GM12801 (cell line): ENCODE measurements at regions not wholly inside any gene's neighbourhood (a gene's known extent, or its start where the extent isn't known, plus 50 kb on each side); places are given as distances from the start of the nearest gene placed in this dataset.

Experiments used
- TF ChIP-seq, protein P1 (sequence below): IDR thresholded peaks from one replicate; pipeline ENCODE4 v1.5.1; 2011; ENCODE audit warnings: control low read depth; ENCODE audit not compliant: insufficient read length; ENCODE audit errors: extremely low read depth

DNA sequence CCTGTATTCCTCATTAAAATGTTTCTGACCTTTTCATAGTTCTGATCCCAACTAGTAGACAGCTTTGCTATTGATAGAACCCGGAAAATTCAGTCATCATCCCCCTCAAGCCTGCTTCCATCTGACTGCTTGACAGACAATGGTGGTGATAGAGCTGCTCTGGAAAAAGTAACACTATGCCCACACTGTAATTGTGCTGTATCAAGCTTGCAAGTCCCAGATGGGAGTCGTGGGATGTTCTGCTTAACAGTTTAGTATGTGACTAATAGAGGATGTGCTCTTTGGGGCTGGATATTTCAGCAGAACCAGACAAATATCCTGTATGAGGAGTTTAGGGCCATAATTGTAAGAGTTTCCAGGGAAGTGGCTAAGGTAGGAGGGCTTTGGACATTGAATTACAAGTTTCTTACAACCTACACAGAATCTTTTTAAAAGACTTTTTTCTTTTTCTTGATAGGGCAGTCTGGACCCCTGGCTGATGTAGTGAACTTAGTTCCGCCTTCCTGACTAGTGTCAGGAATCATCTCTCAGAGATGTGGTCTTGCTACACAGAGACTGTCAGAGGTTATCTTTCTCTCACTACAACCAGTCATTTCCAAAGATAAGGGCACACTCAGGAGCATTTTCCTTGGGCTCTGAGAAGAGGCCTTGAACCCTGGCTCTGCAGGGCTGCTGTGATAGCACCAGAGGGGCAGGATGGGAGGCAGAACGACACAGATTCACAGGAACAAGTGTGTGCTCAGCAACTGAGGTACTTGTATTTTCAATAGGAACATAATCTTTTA, 158.0 kb upstream of the RBMS1 start:
- TF ChIP-seq, protein P1, sequence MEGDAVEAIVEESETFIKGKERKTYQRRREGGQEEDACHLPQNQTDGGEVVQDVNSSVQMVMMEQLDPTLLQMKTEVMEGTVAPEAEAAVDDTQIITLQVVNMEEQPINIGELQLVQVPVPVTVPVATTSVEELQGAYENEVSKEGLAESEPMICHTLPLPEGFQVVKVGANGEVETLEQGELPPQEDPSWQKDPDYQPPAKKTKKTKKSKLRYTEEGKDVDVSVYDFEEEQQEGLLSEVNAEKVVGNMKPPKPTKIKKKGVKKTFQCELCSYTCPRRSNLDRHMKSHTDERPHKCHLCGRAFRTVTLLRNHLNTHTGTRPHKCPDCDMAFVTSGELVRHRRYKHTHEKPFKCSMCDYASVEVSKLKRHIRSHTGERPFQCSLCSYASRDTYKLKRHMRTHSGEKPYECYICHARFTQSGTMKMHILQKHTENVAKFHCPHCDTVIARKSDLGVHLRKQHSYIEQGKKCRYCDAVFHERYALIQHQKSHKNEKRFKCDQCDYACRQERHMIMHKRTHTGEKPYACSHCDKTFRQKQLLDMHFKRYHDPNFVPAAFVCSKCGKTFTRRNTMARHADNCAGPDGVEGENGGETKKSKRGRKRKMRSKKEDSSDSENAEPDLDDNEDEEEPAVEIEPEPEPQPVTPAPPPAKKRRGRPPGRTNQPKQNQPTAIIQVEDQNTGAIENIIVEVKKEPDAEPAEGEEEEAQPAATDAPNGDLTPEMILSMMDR = no peak

DNA sequence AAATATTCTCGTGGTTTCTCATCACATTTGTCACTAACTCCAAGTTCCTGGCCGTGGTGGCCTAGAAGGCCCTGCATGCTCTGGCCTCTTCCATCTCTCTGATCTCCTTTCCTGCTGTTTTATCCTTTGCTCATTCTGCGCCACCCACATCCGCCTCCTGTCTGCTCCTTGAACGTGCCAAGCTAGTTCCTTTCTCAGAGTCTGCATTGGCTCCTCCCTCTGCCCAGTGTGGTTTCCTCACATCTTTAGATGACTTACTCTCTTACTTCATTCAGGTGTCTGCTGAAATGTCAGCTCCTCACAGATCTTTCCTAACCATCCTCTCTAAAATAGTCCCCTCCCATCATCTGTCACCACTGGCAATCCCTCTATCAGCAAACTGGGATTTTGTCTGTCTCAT, 158.6 kb upstream of the RBMS1 start:
- TF ChIP-seq, protein P1 = no peak

DNA sequence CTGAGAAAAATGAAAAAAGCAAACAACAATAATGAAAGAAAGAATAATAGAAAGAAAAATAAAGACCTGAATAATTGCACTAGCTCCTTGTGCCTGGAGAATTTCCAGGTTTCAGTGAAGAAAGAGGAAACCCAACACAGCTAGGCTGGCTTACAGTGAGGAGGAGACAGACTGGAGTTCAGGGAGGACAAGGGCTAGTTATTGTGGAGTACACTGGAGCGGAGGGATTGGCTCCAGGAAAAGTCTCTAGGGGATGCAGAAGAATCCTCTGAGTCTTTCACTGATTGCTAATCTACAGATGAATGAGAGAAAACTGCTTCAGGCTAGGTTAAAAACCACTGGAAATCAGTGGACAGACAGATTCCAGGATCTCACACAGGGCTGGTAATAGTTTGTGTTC, 163.6 kb upstream of the RBMS1 start:
- TF ChIP-seq, protein P1 = no peak

DNA sequence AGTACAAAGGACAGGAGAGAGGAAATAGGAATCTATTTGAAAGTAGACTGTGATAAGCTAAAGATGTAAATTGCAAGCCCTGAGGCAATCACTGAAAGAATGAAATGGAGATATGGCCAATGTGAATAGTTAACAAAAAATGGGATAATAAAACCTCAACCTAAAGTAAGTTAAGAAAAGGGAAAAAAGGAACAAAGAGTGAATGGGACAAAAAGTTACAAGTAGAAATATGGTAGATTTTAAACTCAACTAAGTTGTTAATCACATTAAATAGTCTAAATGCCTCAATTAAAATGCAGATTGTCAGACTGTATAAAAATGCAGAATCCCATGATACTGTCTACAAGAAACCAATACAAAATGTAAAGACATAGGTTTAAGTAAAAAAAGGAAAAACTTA, 165.2 kb upstream of the RBMS1 start:
- TF ChIP-seq, protein P1 = no peak

DNA sequence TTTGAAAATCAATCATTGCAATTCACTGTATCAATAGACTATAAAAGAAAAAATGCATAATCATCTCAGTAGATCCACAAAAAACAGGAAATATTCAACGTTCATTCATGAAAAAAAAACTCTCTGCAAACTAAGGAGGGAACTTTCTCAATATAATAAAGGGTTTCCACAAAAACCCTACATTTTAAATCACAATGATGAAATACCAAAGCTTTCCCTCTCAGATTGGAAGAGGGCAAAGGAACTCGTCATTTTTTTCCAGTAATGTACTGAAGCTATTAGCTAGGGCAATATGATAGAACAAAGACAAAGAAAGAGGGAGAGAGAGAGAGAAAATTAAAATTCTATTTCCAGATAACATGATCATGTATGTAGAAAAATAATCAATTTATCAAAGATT, 167.1 kb upstream of the RBMS1 start:
- TF ChIP-seq, protein P1 = no peak

DNA sequence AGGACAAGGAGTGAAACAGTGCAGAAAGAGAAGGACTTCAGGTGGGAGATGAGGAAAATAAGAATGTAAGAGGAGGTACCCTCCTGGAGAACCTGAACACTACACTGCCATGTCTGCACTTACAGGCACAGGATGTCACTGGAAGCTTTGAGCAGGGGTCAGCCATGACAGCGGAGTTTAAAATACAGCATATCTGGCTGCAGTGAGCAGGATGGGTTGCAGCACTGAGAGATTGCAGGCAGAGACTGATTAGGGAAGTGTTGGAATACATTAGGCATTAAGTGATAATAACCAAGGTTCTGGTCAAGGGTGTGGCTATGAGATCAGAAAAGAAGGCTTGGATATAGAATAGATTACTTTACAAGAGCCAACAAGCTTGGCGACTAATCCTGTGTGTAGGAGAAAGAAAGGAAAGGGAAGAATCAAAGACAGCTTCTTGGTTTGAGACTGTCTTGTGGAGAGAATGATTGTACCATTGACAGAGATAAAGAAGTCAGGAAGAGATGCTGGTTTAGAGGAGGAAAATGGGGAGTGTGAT, 171.1 kb upstream of the RBMS1 start:
- TF ChIP-seq, protein P1 = no peak

DNA sequence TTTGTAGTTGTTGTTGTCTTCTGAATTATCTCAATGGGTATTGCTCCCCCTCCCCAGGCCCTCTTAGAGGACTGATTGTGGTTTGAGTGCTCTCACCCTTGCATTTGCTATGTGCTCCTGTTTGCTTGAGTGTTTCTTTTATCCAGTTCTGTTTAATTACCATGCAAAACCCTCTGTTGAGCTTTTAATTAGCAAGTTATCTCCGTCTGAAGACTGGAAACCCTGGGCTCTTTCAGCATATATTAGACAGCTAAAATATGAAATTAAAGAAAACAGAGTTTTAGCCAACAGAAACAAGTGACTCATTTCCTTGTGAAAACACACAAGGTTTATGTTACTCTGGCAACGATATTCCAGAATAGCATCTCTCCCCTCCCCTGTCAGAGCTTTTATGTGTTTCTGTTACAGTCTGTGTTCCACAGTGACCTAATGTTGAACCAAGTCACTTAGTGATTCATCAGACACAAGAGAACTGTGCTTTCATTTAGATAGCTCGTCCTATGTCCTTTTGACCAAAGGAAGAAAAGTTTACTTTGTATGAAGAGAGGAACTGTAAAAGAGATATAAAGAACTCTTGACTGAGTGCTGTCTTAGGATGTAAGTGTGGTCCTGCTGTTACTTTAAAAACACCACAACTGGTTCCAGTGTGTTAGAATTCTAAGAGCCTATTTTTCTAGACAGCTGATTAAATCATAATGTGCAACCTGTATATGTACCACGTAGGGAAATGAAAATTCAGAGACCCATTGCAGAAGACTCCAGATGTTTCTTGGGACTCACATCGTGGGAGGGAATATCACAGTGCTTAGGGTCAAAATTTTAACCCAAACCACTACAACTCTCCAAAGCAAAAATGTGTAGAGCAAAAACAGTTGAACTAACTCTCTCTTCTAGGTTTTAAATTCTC, 172.8 kb upstream of the RBMS1 start:
- TF ChIP-seq, protein P1 = no peak
